Fibroblast of lung (primary cell): ENCODE measurements at regions not wholly inside any gene's neighbourhood (a gene's known extent, or its start where the extent isn't known, plus 50 kb on each side); places are given as distances from the start of the nearest gene placed in this dataset.

Experiments used
- CTCF ChIP-seq, 2 donors: IDR thresholded peaks in 1 of 2; conservative IDR thresholded peaks in 1 of 2; 1 replicate in 1 of 2; 2 replicates in 1 of 2; pipeline ENCODE4 v1.5.1; 2011 to 2012; ENCODE audit warnings: low read length in 2 of 2, control low read depth in 1 of 2, inconsistent platforms in 1 of 2, low read depth in 1 of 2, mild to moderate bottlenecking in 1 of 2
- EZH2 ChIP-seq: IDR thresholded peaks from 2 replicates; pipeline ENCODE4 v1.5.1; 2012; ENCODE audit warnings: low read length, control low read depth, mild to moderate bottlenecking; ENCODE audit errors: missing control alignments

DNA sequence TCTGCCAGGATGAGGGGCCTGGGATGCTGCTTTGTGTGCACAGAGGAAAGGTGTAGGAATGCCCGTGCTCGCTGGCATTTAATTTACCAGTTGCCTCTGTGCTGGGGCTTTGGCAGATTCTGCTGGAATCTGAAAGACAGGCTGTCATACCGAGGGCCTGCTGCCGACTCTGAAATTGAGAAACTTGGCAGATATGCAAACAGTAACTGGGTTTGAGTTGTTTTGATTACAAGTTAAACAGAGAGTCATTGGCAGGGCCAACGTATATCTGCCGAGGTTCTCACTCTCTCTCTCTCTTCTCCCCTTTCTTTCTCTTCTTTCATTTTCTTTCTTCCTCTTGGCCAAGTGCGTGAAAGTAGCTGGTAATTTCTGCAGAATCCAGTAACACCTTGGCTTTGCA lies 618.7 kb downstream of the VRK1 start:
- TF ChIP-seq EZH2 = no peak
- TF ChIP-seq CTCF (conservative IDR thresholded peaks at IDR 0.05 in 1 of 2, IDR thresholded peaks at IDR 0.05 in 1 of 2; ENCODE audit: low read depth in 1 of 2, low read length in 2 of 2) = no peak
